ENCODE measurements at regions not wholly inside any gene's neighbourhood (a gene's known extent, or its start where the extent isn't known, plus 50 kb on each side); places are given as distances from the start of the nearest gene placed in this dataset.

DNA sequence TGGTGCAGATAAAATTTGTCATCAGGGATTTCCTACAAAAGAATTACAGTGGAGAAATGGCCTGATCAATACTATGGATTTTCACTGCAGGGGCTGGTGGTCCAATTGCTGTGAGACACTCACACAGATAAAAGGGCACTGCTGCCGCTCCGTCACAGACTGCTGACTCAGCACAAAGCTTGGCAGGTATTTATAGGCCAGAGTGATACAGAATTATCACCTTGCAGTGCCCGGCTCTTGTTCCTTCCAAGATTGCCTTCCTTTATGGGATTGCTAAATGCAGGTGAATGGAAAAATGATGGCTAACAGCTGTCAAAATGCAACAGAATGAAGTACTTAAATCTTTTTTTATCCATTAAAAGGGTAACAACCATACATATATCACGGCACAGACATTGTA, 247.8 kb upstream of the ZFP64 start:
- Histone ChIP-seq H3K4me2 (ENCODE audit: insufficient read depth in 1 of 2, low read depth in 2 of 2, low read length in 2 of 2) (no peak overlapping the region), H4K20me1 (replicated peaks in 1 of 2; ENCODE audit: control insufficient read depth in 1 of 2, insufficient read depth in 2 of 2, low read length in 2 of 2) (no peaks in the 10 kb centered on the region), H3K23ac (ENCODE audit: insufficient read length) (no peak overlapping the region), H3K9ac (replicated peaks in 1 of 4; ENCODE audit: extremely low read depth in 1 of 4, low read depth in 3 of 4, low read length in 3 of 4) (no peak overlapping the region), H2AK5ac (ENCODE audit: low read depth, low read length) (no peak overlapping the region), H3K23me2 (ENCODE audit: low read depth, low read length) (no peaks in the 10 kb centered on the region), H2BK5ac (ENCODE audit: low read depth, low read length) (no peak overlapping the region), H2BK120ac (replicated peaks; ENCODE audit: low read depth, low read length) (no peak overlapping the region), H4K91ac (replicated peaks; ENCODE audit: insufficient read length, low read length) (no peak overlapping the region), H3K27ac (ENCODE audit: low read depth, low read length) (no peak overlapping the region), H3K36me3 (ENCODE audit: control insufficient read depth in 2 of 4, insufficient read depth in 4 of 4, low read length in 3 of 4) (no peaks in the 10 kb centered on the region), H3K27me3 (replicated peaks in 1 of 4; ENCODE audit: control insufficient read depth in 3 of 4, extremely low read depth in 1 of 4, insufficient read depth in 3 of 4, low read length in 3 of 4) (no peaks in the 10 kb centered on the region), H2BK20ac (ENCODE audit: low read length) (no peak overlapping the region), H3K14ac (ENCODE audit: insufficient read length) (no peak overlapping the region), H3K18ac (ENCODE audit: extremely low read depth, low read length) (no peak overlapping the region), H4K5ac (ENCODE audit: insufficient read length, low read depth, low read length) (no peak overlapping the region), H2BK12ac (ENCODE audit: low read depth, low read length) (no peak overlapping the region), H2AFZ (ENCODE audit: low read length) (no peak overlapping the region), H3K4ac (replicated peaks; ENCODE audit: insufficient read length, low read depth, low read length) (no peak overlapping the region), H3K4me1 (replicated peaks in 1 of 4; ENCODE audit: control insufficient read depth in 3 of 4, insufficient read depth in 4 of 4, low read length in 3 of 4) (0 out of 7 replicates have a peak, but pooled peaks cover 0 to 2% (median 0%) of the 10 kb centered on the region in 4 experiments), H3K79me1 (ENCODE audit: low read depth, low read length) (no peaks in the 10 kb centered on the region), H4K8ac (ENCODE audit: extremely low read depth, insufficient read depth, low read length) (no peak overlapping the region), H2BK15ac (ENCODE audit: low read length) (no peak overlapping the region), H3K79me2 (ENCODE audit: control insufficient read depth in 1 of 2, insufficient read depth in 2 of 2, low read length in 2 of 2) (no peaks in the 10 kb centered on the region), H3K56ac (replicated peaks; ENCODE audit: insufficient read length, low read depth, low read length) (no peak overlapping the region), H3K9me3 (ENCODE audit: insufficient read depth in 2 of 2, low read depth in 1 of 2, low read length in 1 of 2) (no peaks in the 10 kb centered on the region), H3K4me3 (ENCODE audit: extremely low read depth in 1 of 4, insufficient read depth in 2 of 4, low read depth in 3 of 4, low read length in 4 of 4) (no peak overlapping the region)
- FAIRE-seq (no peak), DNase-seq (ENCODE audit: low read depth in 1 of 2, low spot score in 2 of 2) (no peak)
- TF ChIP-seq JUND (IDR thresholded peaks at IDR 0.05; ENCODE audit: low read length) (no peak), BACH1 (IDR thresholded peaks at IDR 0.05; ENCODE audit: low read length) (peak; percentile 51), MAFK (IDR thresholded peaks at IDR 0.05; ENCODE audit: low read depth, low read length) (peak; percentile 100), SIRT6 (IDR thresholded peaks at IDR 0.05; ENCODE audit: low read length) (no peak), BRCA1 (IDR thresholded peaks at IDR 0.05; ENCODE audit: low read depth, low read length) (no peak), BCL11A (IDR thresholded peaks at IDR 0.05; ENCODE audit: low read depth in 2 of 2, low read length in 2 of 2) (no peak)
- TF ChIP-seq, protein P1, sequence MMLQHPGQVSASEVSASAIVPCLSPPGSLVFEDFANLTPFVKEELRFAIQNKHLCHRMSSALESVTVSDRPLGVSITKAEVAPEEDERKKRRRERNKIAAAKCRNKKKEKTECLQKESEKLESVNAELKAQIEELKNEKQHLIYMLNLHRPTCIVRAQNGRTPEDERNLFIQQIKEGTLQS (IDR thresholded peaks at IDR 0.05; ENCODE audit: insufficient read depth, low read depth, low read length) = no peak
- POLR2A ChIA-PET (ENCODE audit: partially characterized antibody) = no interaction called here
- 90% methylated on average over 4 of the region's 4 CpGs; no CpG with 5 or more reads in 1 of the 2 experiments for WGBS, 2 experiments (ENCODE audit: extremely low coverage in 1 of 2, insufficient coverage in 1 of 2, insufficient read length in 1 of 2, insufficient replicate concordance in 2 of 2, low coverage in 1 of 2, low lambda C conversion rate in 2 of 2, missing lambda C conversion rate in 1 of 2)
- CTCF ChIA-PET (ENCODE audit: partially characterized antibody) = interaction anchor here (1.1 to 1.2 kb wide), 2 partner anchors 127 to 311 kb away, joined by 3 read pairs; no protein-coding TSS in a partner anchor

All from H1 (cell line).